ENCODE measurements at regions not wholly inside any gene's neighbourhood (a gene's known extent, or its start where the extent isn't known, plus 50 kb on each side); places are given as distances from the start of the nearest gene placed in this dataset.
A peak's percentile ranks its signal among the peaks of the same experiment; 100 is the strongest.

GRCh38 chr9:27671636-27672035, 98.4 kb upstream of the C9orf72 start:
- peak; percentile 59 for DNase-seq (ENCODE audit: low read depth)
- no peak overlapping the region for H3K4me3 ChIP-seq (ENCODE audit: low read depth, low read length)
- TF ChIP-seq CTCF (conservative IDR thresholded peaks at IDR 0.05; ENCODE audit: low read depth, low read length), result no peak

GRCh38 chr9:27672718-27673117, 99.4 kb upstream of the C9orf72 start:
- no peak overlapping the region for H3K4me3 ChIP-seq (ENCODE audit: low read depth, low read length)
- TF ChIP-seq CTCF (conservative IDR thresholded peaks at IDR 0.05; ENCODE audit: low read depth, low read length), result no peak
- no peak for DNase-seq (ENCODE audit: low read depth)

- TF ChIP-seq CTCF (conservative IDR thresholded peaks at IDR 0.05; ENCODE audit: low read depth, low read length), result no peak
- DNase-seq (ENCODE audit: low read depth), result peak; percentile 21
- H3K4me3 ChIP-seq (ENCODE audit: low read depth, low read length), result no peak overlapping the region
These were observed 100.4 kb upstream of the C9orf72 start for GRCh38 chr9:27673641-27674040.

GRCh38 chr9:27675354-27675753, 102.1 kb upstream of the C9orf72 start:
- no peak for TF ChIP-seq CTCF (conservative IDR thresholded peaks at IDR 0.05; ENCODE audit: low read depth, low read length)
- no peak for DNase-seq (ENCODE audit: low read depth)
- no peak overlapping the region for H3K4me3 ChIP-seq (ENCODE audit: low read depth, low read length)

- DNase-seq (ENCODE audit: low read depth), result no peak
- TF ChIP-seq CTCF (conservative IDR thresholded peaks at IDR 0.05; ENCODE audit: low read depth, low read length), result no peak
- no peak overlapping the region for H3K4me3 ChIP-seq (ENCODE audit: low read depth, low read length)
These were observed 103.5 kb upstream of the C9orf72 start for GRCh38 chr9:27676827-27677226.

GRCh38 chr9:27679338-27679737, 106.1 kb upstream of the C9orf72 start:
- no peak for TF ChIP-seq CTCF (conservative IDR thresholded peaks at IDR 0.05; ENCODE audit: low read depth, low read length)
- DNase-seq (ENCODE audit: low read depth), result no peak
- no peak overlapping the region for H3K4me3 ChIP-seq (ENCODE audit: low read depth, low read length)

GRCh38 chr9:27683181-27683580, 109.9 kb upstream of the C9orf72 start:
- H3K4me3 ChIP-seq (ENCODE audit: low read depth, low read length), result no peak overlapping the region
- no peak for TF ChIP-seq CTCF (conservative IDR thresholded peaks at IDR 0.05; ENCODE audit: low read depth, low read length)
- no peak for DNase-seq (ENCODE audit: low read depth)

Measured in choroid plexus epithelial cell (primary cell).